K562 (cell line): ENCODE measurements at regions not wholly inside any gene's neighbourhood (a gene's known extent, or its start where the extent isn't known, plus 50 kb on each side); places are given as distances from the start of the nearest gene placed in this dataset.

Experiments
- ATAC-seq: fragments of 200-7000 bp; cut with Tn5 transposase; 3 replicates; pipeline ENCODE4 v1.9.1; 2020; ENCODE audit warnings: moderate library complexity
- BruUV-seq: library from RNA; stranded (reverse); fragments of 400-500 nt; replicated peaks from 2 replicates; lab custom pipeline; 2021; lab: Mats Ljungman, UMichigan
- CTCF ChIA-PET: fragments of 300-600 bp; formaldehyde crosslinking; extraction: SDS; loops from one replicate; lab custom pipeline; 2021; ENCODE audit warnings: low intra/inter-chr PET ratio; lab: Yijun Ruan, JAX
- POLR2A ChIA-PET: fragments of 300-600, 350-650 bp; sonication (Branson Sonifier 250); formaldehyde crosslinking; extraction: SDS; loops from one replicate; lab custom pipeline; 2021; ENCODE audit warnings: antibody characterized with exemption, inconsistent platforms; lab: Yijun Ruan, JAX
- DNase-seq, 4 experiments: peaks; one replicate each; pipeline versions ENCODE4 v3.0.0 to v3.0.0-alpha.2; 2011 to 2018; ENCODE audit warnings: low spot score in 3 of 4, mixed read lengths in 3 of 4; ENCODE audit errors: extremely low read depth in 1 of 4
- FAIRE-seq: peaks from 2 replicates; lab custom pipeline; 2011; peaks lifted over from hg19 to GRCh38; lab: Jason Lieb, UNC
- H2AFZ ChIP-seq: 2 replicates; pipeline ENCODE4 v1.6.0; 2011; ENCODE audit warnings: low read depth, low read length, control low read depth, inconsistent platforms
- H3K27ac ChIP-seq: fragments of 200-600 bp; 3 replicates; pipeline ENCODE4 v1.8.0; 2011; ENCODE audit warnings: low read depth, mild to moderate bottlenecking, control low read depth, inconsistent platforms, low read length, moderate library complexity, mixed read lengths; ENCODE audit errors: extremely low read depth
- H3K27me3 ChIP-seq, 2 experiments: fragments of 300-600 bp in 1 of 2; 2 replicates in 1 of 2; 3 replicates in 1 of 2; pipeline versions ENCODE4 v1.6.0 to v1.8.0; 2011; ENCODE audit warnings: inconsistent platforms in 2 of 2, low read length in 2 of 2, mild to moderate bottlenecking in 1 of 2, mixed read lengths in 1 of 2, moderate library complexity in 1 of 2; ENCODE audit not compliant: control insufficient read depth in 2 of 2, insufficient read depth in 2 of 2
- H3K36me3 ChIP-seq: fragments of 300-600 bp; 3 replicates; pipeline ENCODE4 v1.8.0; 2011; ENCODE audit warnings: mild to moderate bottlenecking, low read length, inconsistent platforms; ENCODE audit not compliant: control insufficient read depth, insufficient read depth
- H3K4me1 ChIP-seq, 2 experiments: fragments of 200-600 bp in 1 of 2; replicated peaks in 1 of 2; 2 replicates in 1 of 2; 3 replicates in 1 of 2; pipeline versions ENCODE4 v1.5.1 to v1.8.0; 2011; ENCODE audit warnings: inconsistent platforms in 2 of 2, low read length in 2 of 2, mild to moderate bottlenecking in 1 of 2, mixed read lengths in 1 of 2, moderate library complexity in 1 of 2; ENCODE audit not compliant: control insufficient read depth in 2 of 2, insufficient read depth in 2 of 2
- H3K4me2 ChIP-seq: 2 replicates; pipeline ENCODE4 v1.6.1; 2011; ENCODE audit warnings: low read length, control low read depth, inconsistent platforms, mixed read lengths; ENCODE audit not compliant: insufficient read depth
- H3K4me3 ChIP-seq: fragments of 200-600 bp; sonication (generic), shearing (Covaris generic); 2 replicates; pipeline ENCODE4 v1.5.1; 2016; ENCODE audit warnings: control low read depth, inconsistent platforms
- H3K79me2 ChIP-seq: fragments of 200-600 bp; 3 replicates; pipeline ENCODE4 v1.8.0; 2011; ENCODE audit warnings: low read length, inconsistent platforms; ENCODE audit not compliant: control insufficient read depth, insufficient read depth
- H3K9ac ChIP-seq, 2 experiments: 2 replicates each; pipeline versions ENCODE4 v1.6.0 to v1.6.1; 2011; ENCODE audit warnings: low read depth in 2 of 2, low read length in 2 of 2, control low read depth in 1 of 2, inconsistent platforms in 1 of 2, mild to moderate bottlenecking in 1 of 2, mixed read lengths in 1 of 2; ENCODE audit not compliant: insufficient read depth in 1 of 2
- H3K9me1 ChIP-seq: one replicate; pipeline ENCODE4 v1.6.0; 2011; ENCODE audit warnings: inconsistent platforms, mild to moderate bottlenecking, low read length, moderate library complexity; ENCODE audit not compliant: control insufficient read depth, insufficient read depth
- H3K9me3 ChIP-seq: replicated peaks from 2 replicates; pipeline ENCODE4 v1.5.1; 2011; ENCODE audit warnings: low read depth, low read length, inconsistent platforms; ENCODE audit not compliant: control insufficient read depth, insufficient read depth
- H4K20me1 ChIP-seq: replicated peaks from 2 replicates; pipeline ENCODE4 v1.6.1; 2011; ENCODE audit warnings: low read length, inconsistent platforms, mixed read lengths; ENCODE audit not compliant: control insufficient read depth, insufficient read depth
- ARID2 ChIP-seq: fragments of 450-650 bp; IDR thresholded peaks from 2 replicates; pipeline ENCODE4 v1.6.1; 2017; ENCODE audit warnings: antibody characterized with exemption, mild to moderate bottlenecking
- DMBX1 ChIP-seq: fragments of 250-450 bp; sonication (Bioruptor Pico); IDR thresholded peaks from 2 replicates; pipeline ENCODE4 v1.8.0; 2022; ENCODE audit warnings: inconsistent platforms, mild to moderate bottlenecking, moderate library complexity, borderline replicate concordance
- FOXK1 ChIP-seq: sonication (generic); formaldehyde crosslinking; IDR thresholded peaks from 2 replicates; pipeline ENCODE4 v1.8.0; 2022; ENCODE audit warnings: missing genetic modification reagents, mild to moderate bottlenecking, borderline replicate concordance
- KDM4B ChIP-seq, 2 experiments: fragments of 450-650 bp in 1 of 2; sonication (generic) in 1 of 2; IDR thresholded peaks; 2 replicates each; pipeline ENCODE4 v1.6.1; 2016 to 2017; ENCODE audit warnings: borderline replicate concordance in 2 of 2, antibody characterized with exemption in 1 of 2, low read depth in 1 of 2, mild to moderate bottlenecking in 1 of 2
- SLC30A9 ChIP-seq: fragments of 250-450 bp; sonication (Bioruptor Pico); IDR thresholded peaks from 2 replicates; pipeline ENCODE4 v1.8.0; 2022; ENCODE audit warnings: mild to moderate bottlenecking, moderate library complexity
- SMARCB1 ChIP-seq: IDR thresholded peaks from 2 replicates; pipeline ENCODE4 v1.6.1; 2011; ENCODE audit warnings: improper control_type of control experiment, low read depth; ENCODE audit not compliant: insufficient read length
- SP1 ChIP-seq: sonication (generic); formaldehyde crosslinking; IDR thresholded peaks from 2 replicates; pipeline ENCODE4 v1.8.1; 2022; ENCODE audit warnings: mild to moderate bottlenecking, missing genetic modification reagents
- TCF3 ChIP-seq: sonication (generic); formaldehyde crosslinking; IDR thresholded peaks from 2 replicates; pipeline ENCODE4 v1.4.0; 2020; ENCODE audit warnings: mild to moderate bottlenecking, missing genetic modification reagents
- WHSC1 ChIP-seq: IDR thresholded peaks from one replicate; pipeline ENCODE4 v1.6.1; 2012; ENCODE audit warnings: low read length, control low read depth, inconsistent platforms
- ZNF263 ChIP-seq: sonication (generic); formaldehyde crosslinking; IDR thresholded peaks from 2 replicates; pipeline ENCODE4 v1.8.0; 2022; ENCODE audit warnings: mild to moderate bottlenecking, missing genetic modification reagents, borderline replicate concordance
- in situ Hi-C: fragments of 300-500 bp; cut with MboI; formaldehyde crosslinking; loops from 4 replicates; pipeline ENCODE4 v1.15.0; 2018; ENCODE audit warnings: inconsistent platforms, mixed read lengths
- intact Hi-C: fragments of 100-400 bp; cut with micrococcal nuclease; formaldehyde crosslinking; loops from 2 replicates; pipeline ENCODE4 v1.14.2; 2022
- TF ChIP-seq, protein P1 (sequence below): conservative IDR thresholded peaks from 2 replicates; pipeline ENCODE4 v1.6.1; 2011; ENCODE audit warnings: low read depth, mild to moderate bottlenecking, low read length; ENCODE audit not compliant: control insufficient read depth
- TF ChIP-seq, protein P2 (sequence below): IDR thresholded peaks from 3 replicates; pipeline ENCODE4 v1.6.1; 2011; ENCODE audit warnings: borderline replicate concordance, mild to moderate bottlenecking, moderate library complexity; ENCODE audit not compliant: insufficient read length; ENCODE audit errors: extremely low read depth
- TF ChIP-seq, protein P3 (sequence below): fragments of 250-450 bp; sonication (Bioruptor Pico); IDR thresholded peaks from 2 replicates; pipeline ENCODE4 v1.5.0; 2021; ENCODE audit warnings: mild to moderate bottlenecking, moderate library complexity

DNA sequence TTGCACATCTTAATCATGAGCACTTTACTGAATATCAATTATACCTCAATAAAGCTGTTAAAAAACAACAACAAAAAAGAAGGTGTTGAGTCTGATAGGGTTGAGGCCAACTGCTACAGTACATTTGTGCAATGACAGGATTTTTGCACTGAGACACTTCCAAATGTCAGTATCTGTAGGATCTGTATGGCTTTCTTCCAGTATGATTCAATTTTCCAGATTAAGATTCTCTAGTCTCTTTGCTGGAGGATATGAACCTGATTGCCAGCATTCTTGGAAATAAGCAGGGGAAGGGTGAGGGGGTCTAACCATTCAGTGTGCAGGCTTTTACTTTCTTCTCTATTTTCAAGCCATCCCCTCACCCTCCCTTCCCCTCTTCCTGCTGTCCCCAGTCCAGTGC, 85.1 kb downstream of the SEMA4F start:
- Histone ChIP-seq H3K9ac (no peak overlapping the region), H3K9me3 (no peaks in the 10 kb centered on the region), H3K36me3 (no peaks in the 10 kb centered on the region), H3K4me3 (no peak overlapping the region), H3K27ac (no peak overlapping the region)
- POLR2A ChIA-PET = no interaction called here
- ATAC-seq = no peak
- in situ Hi-C loops = no loop called here
- no peak for FAIRE-seq
- BruUV-seq = no TSS peak
- no peak for TF ChIP-seq ARID2
- TF ChIP-seq ZNF263 (CRISPR knock-in tag) = no peak
- TF ChIP-seq, protein P1, sequence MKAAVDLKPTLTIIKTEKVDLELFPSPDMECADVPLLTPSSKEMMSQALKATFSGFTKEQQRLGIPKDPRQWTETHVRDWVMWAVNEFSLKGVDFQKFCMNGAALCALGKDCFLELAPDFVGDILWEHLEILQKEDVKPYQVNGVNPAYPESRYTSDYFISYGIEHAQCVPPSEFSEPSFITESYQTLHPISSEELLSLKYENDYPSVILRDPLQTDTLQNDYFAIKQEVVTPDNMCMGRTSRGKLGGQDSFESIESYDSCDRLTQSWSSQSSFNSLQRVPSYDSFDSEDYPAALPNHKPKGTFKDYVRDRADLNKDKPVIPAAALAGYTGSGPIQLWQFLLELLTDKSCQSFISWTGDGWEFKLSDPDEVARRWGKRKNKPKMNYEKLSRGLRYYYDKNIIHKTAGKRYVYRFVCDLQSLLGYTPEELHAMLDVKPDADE = no peak
- no peak for TF ChIP-seq KDM4B (IDR thresholded peaks at IDR 0.05; ENCODE audit: borderline replicate concordance in 2 of 2, low read depth in 1 of 2)
- no peak for TF ChIP-seq FOXK1
- no peak for TF ChIP-seq TCF3 (CRISPR knock-in tag)
- TF ChIP-seq SP1 (CRISPR knock-in tag) = no peak
- no peak for TF ChIP-seq WHSC1
- no peak for TF ChIP-seq DMBX1 (CRISPR knock-in tag)
- TF ChIP-seq SMARCB1 = no peak
- TF ChIP-seq, protein P2, sequence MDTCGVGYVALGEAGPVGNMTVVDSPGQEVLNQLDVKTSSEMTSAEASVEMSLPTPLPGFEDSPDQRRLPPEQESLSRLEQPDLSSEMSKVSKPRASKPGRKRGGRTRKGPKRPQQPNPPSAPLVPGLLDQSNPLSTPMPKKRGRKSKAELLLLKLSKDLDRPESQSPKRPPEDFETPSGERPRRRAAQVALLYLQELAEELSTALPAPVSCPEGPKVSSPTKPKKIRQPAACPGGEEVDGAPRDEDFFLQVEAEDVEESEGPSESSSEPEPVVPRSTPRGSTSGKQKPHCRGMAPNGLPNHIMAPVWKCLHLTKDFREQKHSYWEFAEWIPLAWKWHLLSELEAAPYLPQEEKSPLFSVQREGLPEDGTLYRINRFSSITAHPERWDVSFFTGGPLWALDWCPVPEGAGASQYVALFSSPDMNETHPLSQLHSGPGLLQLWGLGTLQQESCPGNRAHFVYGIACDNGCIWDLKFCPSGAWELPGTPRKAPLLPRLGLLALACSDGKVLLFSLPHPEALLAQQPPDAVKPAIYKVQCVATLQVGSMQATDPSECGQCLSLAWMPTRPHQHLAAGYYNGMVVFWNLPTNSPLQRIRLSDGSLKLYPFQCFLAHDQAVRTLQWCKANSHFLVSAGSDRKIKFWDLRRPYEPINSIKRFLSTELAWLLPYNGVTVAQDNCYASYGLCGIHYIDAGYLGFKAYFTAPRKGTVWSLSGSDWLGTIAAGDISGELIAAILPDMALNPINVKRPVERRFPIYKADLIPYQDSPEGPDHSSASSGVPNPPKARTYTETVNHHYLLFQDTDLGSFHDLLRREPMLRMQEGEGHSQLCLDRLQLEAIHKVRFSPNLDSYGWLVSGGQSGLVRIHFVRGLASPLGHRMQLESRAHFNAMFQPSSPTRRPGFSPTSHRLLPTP = no peak
- no peak for TF ChIP-seq SLC30A9
- TF ChIP-seq, protein P3, sequence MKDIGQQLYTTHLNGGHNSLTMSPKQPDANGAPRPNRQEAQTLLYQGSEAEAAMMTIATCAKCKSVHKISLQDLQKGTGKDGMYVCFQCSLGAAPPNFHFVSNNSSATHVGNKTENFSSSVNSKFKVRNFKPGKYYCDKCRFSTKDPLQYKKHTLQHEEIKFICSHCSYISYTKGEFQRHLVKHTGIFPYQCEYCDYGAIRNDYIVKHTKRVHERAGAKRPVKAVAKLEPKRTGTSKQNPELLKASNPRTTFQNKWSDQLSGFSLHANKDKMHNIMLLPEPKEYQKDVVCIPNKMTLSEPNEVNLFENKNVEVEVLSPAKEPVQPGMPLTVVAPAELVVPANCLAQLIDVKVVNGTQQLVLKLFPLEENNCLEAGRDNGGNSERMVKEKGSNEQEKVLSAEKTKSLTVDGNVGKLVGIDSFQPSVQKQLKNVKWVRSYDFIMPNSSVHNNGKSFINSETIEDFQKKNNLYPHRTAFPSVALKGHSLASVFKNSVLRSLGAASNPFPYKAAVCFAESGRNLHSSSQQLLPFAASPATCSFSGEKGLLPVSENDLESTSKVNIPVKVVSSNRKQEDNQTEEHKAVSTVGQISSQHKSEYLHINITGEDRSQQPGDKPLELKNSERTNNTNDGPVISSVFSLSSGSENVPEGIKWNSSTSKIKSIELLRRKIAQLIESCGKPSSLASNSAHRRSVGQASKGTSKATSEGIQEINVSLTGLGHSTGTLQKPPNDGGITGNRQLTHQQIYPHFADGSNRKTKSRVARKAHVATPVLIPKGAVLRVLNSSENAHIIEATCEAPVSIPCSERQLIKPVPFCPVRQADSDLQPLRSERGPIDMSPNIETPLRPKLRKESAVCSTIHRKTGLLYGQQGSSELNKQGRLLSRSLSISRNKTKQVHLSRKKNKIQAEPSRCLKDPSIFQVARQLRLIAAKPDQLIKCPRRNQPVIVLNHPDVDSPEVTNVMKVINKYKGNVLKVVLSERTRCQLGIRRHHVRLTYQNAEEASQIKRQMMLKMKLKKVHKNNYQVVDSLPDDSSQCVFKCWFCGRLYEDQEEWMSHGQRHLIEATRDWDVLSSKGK (CRISPR knock-in tag) = no peak
- TF ChIP-seq, all 486 proteins: peak for 0
- Histone ChIP-seq H3K79me2 (no peaks in the 10 kb centered on the region), H2AFZ (no peak overlapping the region), H3K9me1 (no peaks in the 10 kb centered on the region), H3K27me3 (peaks cover 0 to 24% of the 10 kb centered on the region in 2 experiments; a peak in 2 of 5 replicates), H4K20me1 (no peaks in the 10 kb centered on the region), H3K4me1 (no peaks in the 10 kb centered on the region), H3K4me2 (no peak overlapping the region)
- intact Hi-C loops = no loop called here
- DNase-seq = no peak
- CTCF ChIA-PET = no interaction called here
